ENCODE measurements at regions not wholly inside any gene's neighbourhood (a gene's known extent, or its start where the extent isn't known, plus 50 kb on each side); places are given as distances from the start of the nearest gene placed in this dataset.

DNA sequence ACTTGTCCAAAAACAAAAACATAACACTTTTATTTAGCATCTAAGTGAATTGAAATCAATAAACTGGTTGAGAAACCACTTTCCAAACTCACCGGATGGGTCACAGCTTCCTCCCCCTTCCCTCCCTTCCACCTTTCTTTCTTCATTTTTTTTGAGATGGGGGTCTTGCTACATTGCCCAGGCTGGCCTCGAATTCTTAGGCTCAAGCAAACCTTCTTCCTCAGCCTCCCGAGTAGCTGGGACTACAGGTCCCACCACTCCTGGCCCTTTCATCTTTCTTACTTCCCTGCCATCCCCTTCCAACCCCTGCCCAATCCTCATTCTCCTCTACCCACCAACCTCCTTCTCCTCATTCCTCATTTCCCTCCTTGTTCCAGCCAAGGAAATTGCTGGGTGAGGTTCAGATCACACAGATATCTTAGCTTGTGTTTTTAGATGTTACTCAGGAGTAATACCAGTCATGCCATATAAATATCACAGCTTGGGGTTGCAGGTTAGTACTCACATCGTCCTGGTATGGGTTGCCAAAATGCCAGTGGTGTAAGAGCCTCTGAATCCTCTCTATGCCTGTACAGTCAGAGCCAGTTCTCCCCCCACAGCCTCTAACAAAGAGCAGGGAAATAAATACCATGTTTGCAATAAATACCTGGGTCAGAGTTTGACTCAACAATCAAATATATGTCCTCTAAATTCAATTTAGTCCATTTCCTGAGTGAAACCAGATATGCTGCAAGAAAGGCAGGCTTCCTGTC, 132.7 kb upstream of the NDUFV2 start:
- Histone ChIP-seq H2BK5ac (ENCODE audit: low read depth, low read length, poor library complexity) (no peak overlapping the region), H3K79me1 (ENCODE audit: low read length) (no peaks in the 10 kb centered on the region), H3K4me2 (ENCODE audit: low read length) (no peak overlapping the region), H3K79me2 (ENCODE audit: control insufficient read depth, insufficient read depth, low read length, poor library complexity) (no peaks in the 10 kb centered on the region), H2BK120ac (ENCODE audit: insufficient read depth, low read length, poor library complexity) (no peak overlapping the region), H2BK12ac (ENCODE audit: low read length) (no peak overlapping the region), H3K9me3 (ENCODE audit: insufficient read depth, low read depth, low read length) (no peaks in the 10 kb centered on the region), H3K36me3 (ENCODE audit: control insufficient read depth in 1 of 2, insufficient read depth in 2 of 2, low read length in 2 of 2) (no peaks in the 10 kb centered on the region), H2AK5ac (ENCODE audit: low read length) (no peak overlapping the region), H3K23ac (ENCODE audit: low read length) (no peak overlapping the region), H4K91ac (ENCODE audit: low read depth, low read length) (no peak overlapping the region), H4K12ac (ENCODE audit: low read depth, low read length) (no peak overlapping the region), H2AFZ (ENCODE audit: insufficient read depth, low read length, poor library complexity) (no peak overlapping the region), H3K18ac (ENCODE audit: low read length) (no peak overlapping the region), H3K27me3 (ENCODE audit: insufficient read depth, low read length) (no peaks in the 10 kb centered on the region), H3K9ac (ENCODE audit: low read length) (no peak overlapping the region), H3K27ac (ENCODE audit: low read depth, low read length) (no peak overlapping the region), H3K4me1 (ENCODE audit: control insufficient read depth in 1 of 2, insufficient read depth in 2 of 2, low read length in 2 of 2) (peaks cover 0 to 2% of the 10 kb centered on the region in 2 experiments), H3K4me3 (ENCODE audit: low read depth, low read length) (no peak overlapping the region), H3K4ac (ENCODE audit: low read depth, low read length) (no peak overlapping the region), H4K8ac (ENCODE audit: low read depth, low read length) (no peak overlapping the region), H3K14ac (ENCODE audit: low read length) (no peak overlapping the region)
- WGBS (ENCODE audit: extremely low coverage, insufficient coverage, insufficient read length) = no CpG with 5 or more reads among the region's 4 CpGs
- no peak for DNase-seq

DNA sequence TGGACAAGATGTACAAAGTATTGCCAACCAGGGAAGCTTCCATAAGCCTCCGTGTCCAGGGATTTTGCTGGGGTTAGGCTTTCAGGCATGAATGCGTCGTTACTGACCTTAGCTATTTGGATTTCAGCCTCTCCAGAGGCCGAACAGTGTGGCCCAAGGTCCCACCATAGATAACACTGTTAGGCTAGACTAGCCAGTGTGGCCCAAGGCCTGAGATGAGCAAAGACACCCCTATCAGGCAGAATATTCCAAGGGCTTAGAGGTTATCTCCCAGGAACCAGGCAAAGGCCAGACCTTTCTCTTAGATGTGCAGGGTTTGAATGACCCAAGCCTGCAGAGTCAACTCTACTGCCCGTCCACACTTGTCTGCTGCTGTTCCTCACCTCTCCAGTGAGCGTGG, 131.7 kb upstream of the NDUFV2 start:
- Histone ChIP-seq H3K14ac (ENCODE audit: low read length) (no peak overlapping the region), H3K79me2 (ENCODE audit: control insufficient read depth, insufficient read depth, low read length, poor library complexity) (no peaks in the 10 kb centered on the region), H2AK5ac (ENCODE audit: low read length) (no peak overlapping the region), H4K8ac (ENCODE audit: low read depth, low read length) (no peak overlapping the region), H3K79me1 (ENCODE audit: low read length) (no peaks in the 10 kb centered on the region), H3K27ac (ENCODE audit: low read depth, low read length) (no peak overlapping the region), H2AFZ (ENCODE audit: insufficient read depth, low read length, poor library complexity) (no peak overlapping the region), H3K23ac (ENCODE audit: low read length) (no peak overlapping the region), H4K91ac (ENCODE audit: low read depth, low read length) (no peak overlapping the region), H3K4ac (ENCODE audit: low read depth, low read length) (no peak overlapping the region), H2BK12ac (ENCODE audit: low read length) (no peak overlapping the region), H2BK5ac (ENCODE audit: low read depth, low read length, poor library complexity) (no peak overlapping the region), H3K9me3 (ENCODE audit: insufficient read depth, low read depth, low read length) (no peaks in the 10 kb centered on the region), H2BK120ac (ENCODE audit: insufficient read depth, low read length, poor library complexity) (no peak overlapping the region), H3K18ac (ENCODE audit: low read length) (no peak overlapping the region), H3K36me3 (ENCODE audit: control insufficient read depth in 1 of 2, insufficient read depth in 2 of 2, low read length in 2 of 2) (no peaks in the 10 kb centered on the region), H3K4me2 (ENCODE audit: low read length) (no peak overlapping the region), H3K4me3 (ENCODE audit: low read depth, low read length) (no peak overlapping the region), H3K9ac (ENCODE audit: low read length) (no peak overlapping the region), H3K27me3 (ENCODE audit: insufficient read depth, low read length) (no peaks in the 10 kb centered on the region), H4K12ac (ENCODE audit: low read depth, low read length) (no peak overlapping the region), H3K4me1 (ENCODE audit: control insufficient read depth in 1 of 2, insufficient read depth in 2 of 2, low read length in 2 of 2) (peaks cover 0 to 2% of the 10 kb centered on the region in 2 experiments)
- no CpG with 5 or more reads among the region's 6 CpGs for WGBS (ENCODE audit: extremely low coverage, insufficient coverage, insufficient read length)
- no peak for DNase-seq

DNA sequence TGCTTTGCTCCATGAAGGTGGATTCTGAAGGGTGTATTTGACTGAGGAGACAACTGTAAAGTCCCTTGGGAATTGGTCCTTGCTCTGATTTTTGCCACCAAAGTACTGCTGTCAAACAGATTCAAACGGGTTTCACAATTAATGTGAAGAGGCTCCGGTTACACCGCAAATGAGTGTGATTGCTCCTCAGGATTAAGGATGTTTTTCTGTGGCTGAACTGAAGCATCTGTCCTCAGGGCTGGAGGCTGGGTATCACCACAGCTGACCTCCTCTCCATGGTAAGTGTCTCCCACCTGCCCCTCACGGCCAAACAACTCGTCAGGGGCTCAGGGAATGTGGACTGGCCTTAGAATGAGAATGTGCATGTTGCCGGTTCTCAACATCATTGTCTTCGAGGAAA, 130.4 kb upstream of the NDUFV2 start:
- H4K12ac ChIP-seq (ENCODE audit: low read depth, low read length) = no peak overlapping the region
- no peaks in the 10 kb centered on the region for H3K9me3 ChIP-seq (ENCODE audit: insufficient read depth, low read depth, low read length)
- H2BK5ac ChIP-seq (ENCODE audit: low read depth, low read length, poor library complexity) = no peak overlapping the region
- H4K8ac ChIP-seq (ENCODE audit: low read depth, low read length) = no peak overlapping the region
- no peak overlapping the region for H3K27ac ChIP-seq (ENCODE audit: low read depth, low read length)
- H3K23ac ChIP-seq (ENCODE audit: low read length) = no peak overlapping the region
- WGBS (ENCODE audit: extremely low coverage, insufficient coverage, insufficient read length) = no CpG with 5 or more reads among the region's 7 CpGs
- H3K4me1 ChIP-seq (ENCODE audit: control insufficient read depth in 1 of 2, insufficient read depth in 2 of 2, low read length in 2 of 2) = peaks cover 0 to 2% of the 10 kb centered on the region in 2 experiments
- no peak overlapping the region for H4K91ac ChIP-seq (ENCODE audit: low read depth, low read length)
- H2BK12ac ChIP-seq (ENCODE audit: low read length) = no peak overlapping the region
- H3K14ac ChIP-seq (ENCODE audit: low read length) = no peak overlapping the region
- no peaks in the 10 kb centered on the region for H3K27me3 ChIP-seq (ENCODE audit: insufficient read depth, low read length)
- H3K36me3 ChIP-seq (ENCODE audit: control insufficient read depth in 1 of 2, insufficient read depth in 2 of 2, low read length in 2 of 2) = no peaks in the 10 kb centered on the region
- H2AFZ ChIP-seq (ENCODE audit: insufficient read depth, low read length, poor library complexity) = no peak overlapping the region
- no peak overlapping the region for H3K4me3 ChIP-seq (ENCODE audit: low read depth, low read length)
- H2AK5ac ChIP-seq (ENCODE audit: low read length) = no peak overlapping the region
- H3K4me2 ChIP-seq (ENCODE audit: low read length) = no peak overlapping the region
- no peak overlapping the region for H3K4ac ChIP-seq (ENCODE audit: low read depth, low read length)
- DNase-seq = no peak
- H3K79me2 ChIP-seq (ENCODE audit: control insufficient read depth, insufficient read depth, low read length, poor library complexity) = no peaks in the 10 kb centered on the region
- no peaks in the 10 kb centered on the region for H3K79me1 ChIP-seq (ENCODE audit: low read length)
- no peak overlapping the region for H2BK120ac ChIP-seq (ENCODE audit: insufficient read depth, low read length, poor library complexity)
- no peak overlapping the region for H3K18ac ChIP-seq (ENCODE audit: low read length)
- no peak overlapping the region for H3K9ac ChIP-seq (ENCODE audit: low read length)

DNA sequence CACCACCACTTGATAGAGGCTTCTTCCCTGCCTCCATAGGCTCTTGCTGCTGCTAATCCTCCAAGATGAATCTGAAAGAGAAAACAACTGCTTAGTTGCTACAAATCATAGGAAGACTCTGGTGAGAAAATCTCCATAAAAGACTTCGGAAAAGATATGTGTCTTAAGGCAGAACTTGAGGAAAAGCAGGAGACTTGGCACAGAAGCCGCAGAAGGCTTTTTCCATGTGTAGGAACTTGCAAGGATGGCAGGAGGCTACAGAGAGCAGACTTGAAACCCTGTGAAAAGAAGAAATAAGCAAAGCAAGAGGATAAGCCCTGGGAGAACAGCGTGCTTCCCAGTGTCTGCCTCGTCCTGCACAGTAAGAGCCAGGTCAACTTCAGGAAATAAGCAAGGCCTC, 128.2 kb upstream of the NDUFV2 start:
- H3K4me3 ChIP-seq (ENCODE audit: low read depth, low read length) = no peak overlapping the region
- H3K79me2 ChIP-seq (ENCODE audit: control insufficient read depth, insufficient read depth, low read length, poor library complexity) = no peaks in the 10 kb centered on the region
- no peak overlapping the region for H4K12ac ChIP-seq (ENCODE audit: low read depth, low read length)
- H3K36me3 ChIP-seq (ENCODE audit: control insufficient read depth in 1 of 2, insufficient read depth in 2 of 2, low read length in 2 of 2) = no peaks in the 10 kb centered on the region
- no peak overlapping the region for H3K27ac ChIP-seq (ENCODE audit: low read depth, low read length)
- H3K18ac ChIP-seq (ENCODE audit: low read length) = no peak overlapping the region
- no peak overlapping the region for H2BK120ac ChIP-seq (ENCODE audit: insufficient read depth, low read length, poor library complexity)
- no peak overlapping the region for H2AK5ac ChIP-seq (ENCODE audit: low read length)
- peaks cover 0 to 2% of the 10 kb centered on the region in 2 experiments for H3K4me1 ChIP-seq (ENCODE audit: control insufficient read depth in 1 of 2, insufficient read depth in 2 of 2, low read length in 2 of 2)
- H2BK12ac ChIP-seq (ENCODE audit: low read length) = no peak overlapping the region
- no peak overlapping the region for H3K14ac ChIP-seq (ENCODE audit: low read length)
- H3K79me1 ChIP-seq (ENCODE audit: low read length) = no peaks in the 10 kb centered on the region
- H3K23ac ChIP-seq (ENCODE audit: low read length) = no peak overlapping the region
- H3K4ac ChIP-seq (ENCODE audit: low read depth, low read length) = no peak overlapping the region
- no peaks in the 10 kb centered on the region for H3K9me3 ChIP-seq (ENCODE audit: insufficient read depth, low read depth, low read length)
- no peak for DNase-seq
- H4K91ac ChIP-seq (ENCODE audit: low read depth, low read length) = no peak overlapping the region
- H3K27me3 ChIP-seq (ENCODE audit: insufficient read depth, low read length) = no peaks in the 10 kb centered on the region
- H3K4me2 ChIP-seq (ENCODE audit: low read length) = no peak overlapping the region
- no peak overlapping the region for H3K9ac ChIP-seq (ENCODE audit: low read length)
- H4K8ac ChIP-seq (ENCODE audit: low read depth, low read length) = no peak overlapping the region
- H2BK5ac ChIP-seq (ENCODE audit: low read depth, low read length, poor library complexity) = no peak overlapping the region
- no peak overlapping the region for H2AFZ ChIP-seq (ENCODE audit: insufficient read depth, low read length, poor library complexity)
- WGBS (ENCODE audit: extremely low coverage, insufficient coverage, insufficient read length) = no CpG with 5 or more reads among the region's 4 CpGs

Data from trophoblast cell (in vitro differentiated cells and primary cell).